ENCODE measurements at regions not wholly inside any gene's neighbourhood (a gene's known extent, or its start where the extent isn't known, plus 50 kb on each side); places are given as distances from the start of the nearest gene placed in this dataset.

- H3K4me3 ChIP-seq (replicated peaks in 1 of 2; ENCODE audit: low read depth in 2 of 2, low read length in 2 of 2), result no peak overlapping the region
- no peak for TF ChIP-seq CTCF (IDR thresholded peaks at IDR 0.05; ENCODE audit: low read depth, low read length)
- DNase-seq (ENCODE audit: low read depth in 2 of 2), result peak in 1 of 2 donors; percentile 12
Observed at GRCh38 chr6:6964675-6965074, 143.1 kb upstream of the RREB1 start.

- H3K4me3 ChIP-seq (replicated peaks in 1 of 2; ENCODE audit: low read depth in 2 of 2, low read length in 2 of 2), result no peak overlapping the region
- no peak for TF ChIP-seq CTCF (IDR thresholded peaks at IDR 0.05; ENCODE audit: low read depth, low read length)
- DNase-seq (ENCODE audit: low read depth in 2 of 2), result peak in 1 of 2 donors; percentile 7
Observed at GRCh38 chr6:6966127-6966526, 141.6 kb upstream of the RREB1 start.

DNA sequence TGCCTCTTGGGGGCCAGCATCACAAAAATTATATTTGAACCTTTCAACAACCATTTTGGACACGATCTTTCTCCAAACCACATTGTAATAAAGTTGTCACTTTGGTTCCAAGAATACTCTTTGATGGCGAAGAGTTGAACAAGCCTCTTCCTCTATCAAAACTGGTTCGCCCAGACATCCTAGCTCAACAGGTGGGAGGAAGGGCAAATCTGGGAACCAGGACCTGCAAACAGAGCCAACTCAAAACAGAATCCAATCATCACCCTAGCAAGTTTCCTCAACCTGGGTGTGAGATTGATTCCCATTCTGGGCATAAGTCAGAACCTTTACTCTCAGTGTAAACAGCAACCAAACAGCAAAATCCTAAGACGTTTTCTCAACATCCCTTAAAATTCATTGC, 141.2 kb upstream of the RREB1 start:
- H3K4me3 ChIP-seq (replicated peaks in 1 of 2; ENCODE audit: low read depth in 2 of 2, low read length in 2 of 2), result no peak overlapping the region
- no peak for TF ChIP-seq CTCF (IDR thresholded peaks at IDR 0.05; ENCODE audit: low read depth, low read length)
- no peak for DNase-seq (ENCODE audit: low read depth in 2 of 2)

DNA sequence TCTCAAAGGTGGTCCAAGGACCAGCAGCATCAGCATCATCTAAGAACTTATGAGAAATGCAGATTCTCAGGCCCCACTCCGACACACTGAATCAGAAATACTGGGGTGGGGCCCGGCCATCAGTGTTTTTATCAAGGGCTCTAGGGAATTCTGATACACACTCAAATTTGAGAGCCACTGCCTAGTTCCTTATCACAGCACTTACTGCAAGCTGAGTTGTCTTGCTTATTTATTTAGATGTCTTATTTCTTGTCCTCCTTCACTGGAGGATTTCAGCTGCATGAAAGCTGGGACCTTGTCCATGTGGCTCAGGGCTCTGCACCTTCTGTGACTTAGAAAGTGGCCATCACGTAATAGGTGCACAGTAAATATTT, 139.4 kb upstream of the RREB1 start:
- no peak overlapping the region for H3K4me3 ChIP-seq (replicated peaks in 1 of 2; ENCODE audit: low read depth in 2 of 2, low read length in 2 of 2)
- no peak for TF ChIP-seq CTCF (IDR thresholded peaks at IDR 0.05; ENCODE audit: low read depth, low read length)
- no peak for DNase-seq (ENCODE audit: low read depth in 2 of 2)

- DNase-seq (ENCODE audit: low read depth in 2 of 2), result no peak
Observed at GRCh38 chr6:6968731-6969552, 138.8 kb upstream of the RREB1 start.

DNA sequence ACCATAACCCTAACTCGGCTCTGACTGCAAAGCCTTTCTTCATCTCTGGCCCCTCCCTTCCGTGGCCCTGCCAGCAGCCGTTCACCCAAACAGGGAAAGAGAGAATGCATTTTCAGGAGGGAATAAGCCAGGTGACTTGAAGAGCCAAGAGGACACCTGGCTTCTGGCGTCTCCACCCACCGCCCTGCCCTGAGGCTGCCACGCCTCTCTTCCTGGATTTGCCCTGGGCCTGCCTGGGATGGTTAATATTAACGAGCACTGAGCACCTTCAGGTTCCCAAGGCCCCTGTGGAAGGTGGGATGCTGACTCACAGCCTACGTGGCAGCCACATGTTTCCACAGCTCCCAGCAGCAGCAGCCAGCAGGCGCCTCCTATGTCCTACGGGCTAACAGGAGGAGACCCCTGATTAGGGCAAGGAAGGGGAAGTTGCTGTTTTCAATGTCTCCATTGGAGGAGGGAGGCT, 138.0 kb upstream of the RREB1 start:
- H3K4me3 ChIP-seq (replicated peaks in 1 of 2; ENCODE audit: low read depth in 2 of 2, low read length in 2 of 2), result no peak overlapping the region
- TF ChIP-seq CTCF (IDR thresholded peaks at IDR 0.05; ENCODE audit: low read depth, low read length), result no peak
- no peak for DNase-seq (ENCODE audit: low read depth in 2 of 2)

More at GRCh38 chr6:6968731-6969552, 138.8 kb upstream of the RREB1 start:
- no peak overlapping the region for H3K4me3 ChIP-seq (replicated peaks in 1 of 2; ENCODE audit: low read depth in 2 of 2, low read length in 2 of 2)
- no peak for TF ChIP-seq CTCF (IDR thresholded peaks at IDR 0.05; ENCODE audit: low read depth, low read length)
